Endothelial cell of umbilical vein (primary cell): ENCODE measurements at regions not wholly inside any gene's neighbourhood (a gene's known extent, or its start where the extent isn't known, plus 50 kb on each side); places are given as distances from the start of the nearest gene placed in this dataset.
"Not testable (repeated sequence)": the region's sequence is repeated elsewhere in the genome, so short reads cannot be mapped to it uniquely, and the experiment has no call there.

ENCODE experiments used
- BruUV-seq: library from RNA; stranded (reverse); fragments of 400-500 nt; replicated peaks from 2 replicates; lab custom pipeline; 2021; lab: Mats Ljungman, UMichigan
- CTCF ChIA-PET: fragments of 300-600, 350-600 bp; sonication (Branson Sonifier 250); formaldehyde crosslinking; loops from one replicate; lab custom pipeline; 2021; ENCODE audit warnings: antibody characterized with exemption, inconsistent platforms; lab: Charles Lee
- POLR2A ChIA-PET: fragments of 300-600, 350-600 bp; sonication (Branson Sonifier 250); formaldehyde crosslinking; loops from one replicate; lab custom pipeline; 2021; ENCODE audit warnings: antibody characterized with exemption, inconsistent platforms; lab: Charles Lee
- DNase-seq: peaks from one replicate; pipeline ENCODE4 v3.0.0-alpha.2; 2011; ENCODE audit warnings: low read depth, low spot score
- FAIRE-seq: peaks from 2 replicates; lab custom pipeline; 2011; peaks lifted over from hg19 to GRCh38; lab: Jason Lieb, UNC
- H2AFZ ChIP-seq: 2 replicates; pipeline ENCODE4 v1.6.0; 2012; ENCODE audit warnings: low read depth, low read length, control low read depth, inconsistent platforms
- H3K27ac ChIP-seq: 2 replicates; pipeline ENCODE4 v1.5.1; 2011; ENCODE audit warnings: low read depth, mild to moderate bottlenecking, control low read depth, low read length, moderate library complexity; ENCODE audit not compliant: insufficient read depth
- H3K27me3 ChIP-seq, 2 experiments: 2 replicates each; pipeline versions ENCODE4 v1.6.0 to v1.6.1; 2011; ENCODE audit warnings: low read length in 2 of 2, mixed read lengths in 1 of 2; ENCODE audit not compliant: control insufficient read depth in 2 of 2, insufficient read depth in 2 of 2
- H3K36me3 ChIP-seq, 2 experiments: 2 replicates in 1 of 2; 3 replicates in 1 of 2; pipeline ENCODE4 v1.5.1; 2011; ENCODE audit warnings: low read length in 2 of 2, mild to moderate bottlenecking in 1 of 2, moderate library complexity in 1 of 2; ENCODE audit not compliant: control insufficient read depth in 2 of 2, insufficient read depth in 2 of 2; ENCODE audit errors: extremely low read depth in 1 of 2
- H3K4me1 ChIP-seq: 3 replicates; pipeline ENCODE4 v1.5.1; 2011; ENCODE audit warnings: mild to moderate bottlenecking, low read length; ENCODE audit not compliant: control insufficient read depth, insufficient read depth; ENCODE audit errors: extremely low read depth
- H3K4me2 ChIP-seq: 2 replicates; pipeline ENCODE4 v1.6.1; 2011; ENCODE audit warnings: low read length, control low read depth, mixed read lengths; ENCODE audit not compliant: insufficient read depth
- H3K4me3 ChIP-seq, 3 experiments: fragments of 200-600 bp in 1 of 3; sonication (generic), shearing (Covaris generic) in 1 of 3; replicated peaks in 1 of 3; 2 replicates each; pipeline ENCODE4 v1.5.1; 2011 to 2016; ENCODE audit warnings: control low read depth in 3 of 3, low read length in 3 of 3, mild to moderate bottlenecking in 2 of 3, inconsistent platforms in 1 of 3, low read depth in 1 of 3, moderate library complexity in 1 of 3; ENCODE audit not compliant: insufficient read depth in 1 of 3
- H3K79me2 ChIP-seq: 2 replicates; pipeline ENCODE4 v1.6.0; 2012; ENCODE audit warnings: low read length, inconsistent platforms; ENCODE audit not compliant: control insufficient read depth, insufficient read depth
- H3K9ac ChIP-seq: replicated peaks from 2 replicates; pipeline ENCODE3; 2011; ENCODE audit warnings: low read length, control low read depth; ENCODE audit not compliant: insufficient read depth; ENCODE audit errors: extremely low read depth
- H3K9me1 ChIP-seq: replicated peaks from 3 replicates; pipeline ENCODE4 v1.6.0; 2011; ENCODE audit warnings: mild to moderate bottlenecking, low read length; ENCODE audit not compliant: control insufficient read depth, insufficient read depth; ENCODE audit errors: extremely low read depth
- H3K9me3 ChIP-seq: replicated peaks from 2 replicates; pipeline ENCODE4 v1.5.1; 2012; ENCODE audit warnings: low read length, inconsistent platforms; ENCODE audit not compliant: control insufficient read depth, insufficient read depth
- H4K20me1 ChIP-seq: replicated peaks from 2 replicates; pipeline ENCODE3; 2011; ENCODE audit warnings: mild to moderate bottlenecking, low read length; ENCODE audit not compliant: control insufficient read depth, insufficient read depth; ENCODE audit errors: extremely low read depth
- EZH2 ChIP-seq: IDR thresholded peaks from 2 replicates; pipeline ENCODE4 v1.6.1; 2012; ENCODE audit warnings: borderline replicate concordance, low read depth, mild to moderate bottlenecking, moderate library complexity, low read length, inconsistent platforms; ENCODE audit not compliant: severe bottlenecking
- GATA2 ChIP-seq: IDR thresholded peaks from 2 replicates; pipeline ENCODE4 v1.7.0; 2011; ENCODE audit warnings: low read depth, mild to moderate bottlenecking, moderate library complexity, mixed read lengths, low read length; ENCODE audit not compliant: insufficient read length, insufficient read depth
- JUN ChIP-seq: IDR thresholded peaks from 2 replicates; pipeline ENCODE4 v1.6.1; 2011; ENCODE audit warnings: borderline replicate concordance, low read depth; ENCODE audit not compliant: insufficient read length, insufficient read depth
- POLR2AphosphoS5 ChIP-seq: IDR thresholded peaks from 2 replicates; pipeline ENCODE4 v1.6.1; 2012; ENCODE audit warnings: low read depth, mild to moderate bottlenecking, control low read depth, low read length, moderate library complexity; ENCODE audit not compliant: insufficient read depth
- dilution Hi-C: fragments of 300-500 bp; cut with MboI; formaldehyde crosslinking; loops from one replicate; pipeline ENCODE4 v1.15.0; 2019; ENCODE audit warnings: low sequenced_read_pairs; ENCODE audit not compliant: extremely low pct_ligation_motif_present
- intact Hi-C: fragments of 100-400 bp; cut with micrococcal nuclease; formaldehyde crosslinking; loops from one replicate; pipeline ENCODE4 v1.10.0; 2022

DNA sequence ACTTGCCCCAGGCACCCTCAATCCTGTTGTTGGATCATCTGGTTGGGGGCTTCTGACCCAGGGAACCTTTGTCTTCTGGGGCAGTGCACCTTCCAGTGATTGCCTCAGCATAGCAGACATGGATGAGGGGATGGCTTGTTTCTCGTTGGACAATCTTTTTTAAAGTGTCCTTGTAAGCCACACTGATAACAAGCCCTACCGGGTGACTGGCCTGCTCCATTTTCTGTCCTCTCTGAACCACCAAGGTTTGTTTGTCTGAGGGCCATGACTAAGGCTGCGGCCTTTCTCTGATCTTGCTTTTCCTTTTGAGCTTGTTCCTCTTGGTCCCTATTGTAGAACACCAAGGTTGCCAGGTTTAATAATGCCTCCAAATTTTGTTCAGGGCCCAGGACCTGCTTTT lies 66.0 kb upstream of the AADACL2 start:
- BruUV-seq, CTCF ChIA-PET, H3K79me2 ChIP-seq, DNase-seq, H3K4me2 ChIP-seq, FAIRE-seq, H3K27ac ChIP-seq, H3K9me3 ChIP-seq, H3K4me3 ChIP-seq, H4K20me1 ChIP-seq, dilution Hi-C loops, H3K9me1 ChIP-seq, H2AFZ ChIP-seq, POLR2A ChIA-PET, H3K36me3 ChIP-seq, H3K27me3 ChIP-seq, intact Hi-C loops, H3K4me1 ChIP-seq, H3K9ac ChIP-seq: not testable (repeated sequence)

DNA sequence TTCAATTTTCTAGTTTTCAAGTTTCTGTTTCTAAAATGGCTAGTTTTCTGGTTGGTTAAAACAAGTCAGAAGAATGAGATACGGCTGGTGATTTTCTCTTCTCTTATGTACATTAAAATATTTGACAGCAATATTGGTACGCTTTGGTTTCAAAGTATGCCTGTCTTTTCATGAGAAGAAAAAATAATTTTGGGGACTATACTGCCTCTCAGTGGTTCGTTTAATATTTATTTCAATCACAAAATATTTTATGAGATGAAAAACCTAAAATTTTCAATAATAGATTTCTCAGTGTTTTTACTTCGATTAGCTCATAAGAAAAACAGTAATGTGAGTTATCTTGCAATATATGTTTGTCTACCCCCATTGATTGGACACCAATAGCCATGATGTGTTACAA lies 72.8 kb upstream of the AADACL2 start:
- DNase-seq (no peak), FAIRE-seq (no peak)
- TF ChIP-seq GATA2 (no peak), EZH2 (no peak), POLR2AphosphoS5 (no peak), JUN (no peak)
- H3K9me3 ChIP-seq: no peaks in the 10 kb centered on the region
- H2AFZ ChIP-seq: no peak overlapping the region
- no peak overlapping the region for H3K4me2 ChIP-seq
- no TSS peak for BruUV-seq
- H3K4me1 ChIP-seq: no peaks in the 10 kb centered on the region
- H3K9me1 ChIP-seq: no peaks in the 10 kb centered on the region
- no peaks in the 10 kb centered on the region for H4K20me1 ChIP-seq
- no peak overlapping the region for H3K4me3 ChIP-seq
- peaks cover 0 to 3% of the 10 kb centered on the region in 2 experiments for H3K27me3 ChIP-seq
- intact Hi-C loops: no loop called here
- no peaks in the 10 kb centered on the region for H3K36me3 ChIP-seq
- H3K79me2 ChIP-seq: no peaks in the 10 kb centered on the region
- H3K9ac ChIP-seq: no peak overlapping the region
- POLR2A ChIA-PET: no interaction called here
- CTCF ChIA-PET: no interaction called here
- H3K27ac ChIP-seq: no peak overlapping the region
- dilution Hi-C loops: no loop called here
